HG03342 (cell line): ENCODE measurements at regions not wholly inside any gene's neighbourhood (a gene's known extent, or its start where the extent isn't known, plus 50 kb on each side); places are given as distances from the start of the nearest gene placed in this dataset.
"Not testable (repeated sequence)": the region's sequence is repeated elsewhere in the genome, so short reads cannot be mapped to it uniquely, and the experiment has no call there.

Experiments
- ATAC-seq: cut with Tn5 transposase; IDR thresholded peaks from one replicate; pipeline ENCODE4 v1.9.1; 2021; ENCODE audit warnings: mild to moderate bottlenecking, moderate library complexity; ENCODE audit not compliant: unreplicated experiment

DNA sequence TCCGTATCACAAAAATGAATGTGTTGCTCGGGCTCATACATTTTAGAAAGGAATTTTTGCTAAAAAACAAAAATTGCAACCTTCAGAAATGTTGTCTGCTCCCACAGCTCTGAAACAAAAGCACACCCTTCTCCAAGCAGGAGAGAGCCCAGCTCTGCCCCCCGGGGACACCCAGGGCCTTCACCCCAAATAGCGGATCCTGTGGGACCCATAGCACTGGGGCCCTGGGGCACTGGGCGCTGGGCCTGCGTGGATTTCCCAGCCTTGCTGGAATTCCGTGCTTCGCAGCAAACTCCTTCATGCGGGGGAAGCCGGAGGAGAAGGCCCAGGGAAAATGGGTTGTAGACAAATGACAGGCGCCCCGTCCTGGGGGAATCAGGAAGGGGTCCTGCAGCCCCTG, 50.5 kb upstream of the SFSWAP start:
- ATAC-seq: not testable (repeated sequence)
